COLO668 (cell line): ENCODE measurements at regions not wholly inside any gene's neighbourhood (a gene's known extent, or its start where the extent isn't known, plus 50 kb on each side); places are given as distances from the start of the nearest gene placed in this dataset.
A peak's percentile ranks its signal among the peaks of the same experiment; 100 is the strongest.
"Not testable (repeated sequence)": the region's sequence is repeated elsewhere in the genome, so short reads cannot be mapped to it uniquely, and the experiment has no call there.

Experiments
- DNase-seq: peaks from one replicate; lab custom pipeline; 2025; ENCODE audit not compliant: unreplicated experiment; lab: John Stamatoyannopoulos, UW

GRCh38 chr5:126099077-126099476 lies 324.1 kb upstream of the GRAMD2B start:
- DNase-seq, result no peak

GRCh38 chr5:126100767-126101166 lies 322.4 kb upstream of the GRAMD2B start:
- DNase-seq, result no peak

GRCh38 chr5:126101901-126102300 lies 321.3 kb upstream of the GRAMD2B start:
- no peak for DNase-seq

- DNase-seq, result no peak
Observed at GRCh38 chr5:126103050-126103449, 320.2 kb upstream of the GRAMD2B start.

GRCh38 chr5:126103868-126104267 lies 319.3 kb upstream of the GRAMD2B start:
- no peak for DNase-seq

GRCh38 chr5:126104341-126104740 lies 318.9 kb upstream of the GRAMD2B start:
- no peak for DNase-seq

GRCh38 chr5:126104951-126105350 lies 318.3 kb upstream of the GRAMD2B start:
- DNase-seq, result no peak

GRCh38 chr5:126106029-126106428 lies 317.2 kb upstream of the GRAMD2B start:
- DNase-seq, result no peak

- DNase-seq, result no peak
Observed at GRCh38 chr5:126107381-126107780, 315.8 kb upstream of the GRAMD2B start.

- no peak for DNase-seq
Observed at GRCh38 chr5:126108470-126108869, 314.7 kb upstream of the GRAMD2B start.

- no peak for DNase-seq
Observed at GRCh38 chr5:126115059-126115629, 308.1 kb upstream of the GRAMD2B start.

- no peak for DNase-seq
Observed at GRCh38 chr5:126117044-126117443, 306.2 kb upstream of the GRAMD2B start.

- DNase-seq, result no peak
Observed at GRCh38 chr5:126119887-126120442, 303.2 kb upstream of the GRAMD2B start.

GRCh38 chr5:126120939-126121338 lies 302.3 kb upstream of the GRAMD2B start:
- DNase-seq, result no peak

- DNase-seq, result peak; percentile 18
Observed at GRCh38 chr5:126122942-126123341, 300.3 kb upstream of the GRAMD2B start.

- no peak for DNase-seq
Observed at GRCh38 chr5:126124706-126125345, 298.4 kb upstream of the GRAMD2B start.

GRCh38 chr5:126125407-126125806 lies 297.8 kb upstream of the GRAMD2B start:
- DNase-seq, result no peak

GRCh38 chr5:126126574-126126973 lies 296.6 kb upstream of the GRAMD2B start:
- DNase-seq, result no peak

- not testable (repeated sequence) for DNase-seq
Observed at GRCh38 chr5:126127371-126127770, 295.8 kb upstream of the GRAMD2B start.

GRCh38 chr5:126129431-126129830 lies 293.8 kb upstream of the GRAMD2B start:
- no peak for DNase-seq

- DNase-seq, result no peak
Observed at GRCh38 chr5:126133424-126133823, 289.8 kb upstream of the GRAMD2B start.

- DNase-seq, result no peak
Observed at GRCh38 chr5:126137891-126138280, 285.3 kb upstream of the GRAMD2B start.
